Mammary epithelial cell (primary cell): ENCODE measurements at regions not wholly inside any gene's neighbourhood (a gene's known extent, or its start where the extent isn't known, plus 50 kb on each side); places are given as distances from the start of the nearest gene placed in this dataset.

ENCODE experiments used
- CTCF ChIP-seq, 2 donors: IDR thresholded peaks in 1 of 2; conservative IDR thresholded peaks in 1 of 2; 2 replicates each; pipeline ENCODE4 v1.5.1; 2011 to 2012; ENCODE audit warnings: inconsistent platforms in 2 of 2, low read length in 2 of 2, mild to moderate bottlenecking in 2 of 2, control low read depth in 1 of 2, low read depth in 1 of 2; ENCODE audit not compliant: insufficient read depth in 1 of 2; ENCODE audit errors: extremely low read depth in 1 of 2
- EZH2 ChIP-seq: IDR thresholded peaks from 2 replicates; pipeline ENCODE4 v1.6.1; 2012; ENCODE audit warnings: low read length, inconsistent platforms, borderline replicate concordance

DNA sequence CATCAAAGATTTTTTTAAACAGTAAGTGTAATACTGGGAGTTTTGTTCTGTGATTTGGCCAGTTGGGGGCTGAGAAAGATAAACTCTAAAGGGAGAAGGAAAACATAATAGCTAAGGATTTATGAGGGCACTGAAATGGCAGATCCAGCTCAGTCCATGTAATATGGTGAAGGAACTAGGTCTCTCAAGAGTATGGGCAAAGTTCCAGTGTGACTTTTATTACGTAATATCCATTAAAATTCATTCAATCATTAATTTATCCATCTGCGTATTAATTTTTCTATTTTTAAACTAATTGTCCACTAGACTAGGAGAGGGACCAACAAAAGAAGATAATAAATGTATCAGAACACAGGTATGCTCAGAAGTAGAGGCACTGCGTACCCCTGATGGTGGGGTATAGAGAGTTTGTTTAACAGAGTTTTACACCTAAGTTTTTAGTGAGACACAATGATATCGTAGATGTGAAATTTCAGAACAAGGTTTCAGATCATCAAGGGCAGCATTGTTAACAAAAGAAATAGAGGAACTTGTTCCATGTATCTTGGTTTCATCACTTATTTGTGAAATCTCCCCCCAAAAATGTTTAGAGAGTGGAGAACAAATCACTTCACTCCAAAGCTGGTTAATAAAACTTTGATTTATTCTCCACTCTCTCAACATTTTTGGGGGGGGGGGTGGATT, 351.1 kb downstream of the GRXCR1 start:
- TF ChIP-seq CTCF (conservative IDR thresholded peaks at IDR 0.05 in 1 of 2, IDR thresholded peaks at IDR 0.05 in 1 of 2; ENCODE audit: extremely low read depth in 1 of 2, insufficient read depth in 1 of 2, low read depth in 1 of 2, low read length in 2 of 2): no peak
- TF ChIP-seq EZH2: no peak
